Gastroesophageal sphincter (tissue), 3 donors: ENCODE measurements at regions not wholly inside any gene's neighbourhood (a gene's known extent, or its start where the extent isn't known, plus 50 kb on each side); places are given as distances from the start of the nearest gene placed in this dataset.

Source experiments
- CTCF ChIP-seq, 4 experiments: fragments of 200-600 bp in 2 of 4; fragments of 450-650 bp in 2 of 4; sonication (generic) in 1 of 4; IDR thresholded peaks; one replicate each; pipeline ENCODE4 v1.5.1; 2017 to 2019; ENCODE audit warnings: antibody characterized with exemption in 4 of 4, mild to moderate bottlenecking in 2 of 4, moderate library complexity in 2 of 4
- EP300 ChIP-seq: sonication (generic); formaldehyde crosslinking; IDR thresholded peaks from one replicate; pipeline ENCODE4 v1.6.1; 2017; ENCODE audit warnings: antibody characterized with exemption, mild to moderate bottlenecking
- POLR2A ChIP-seq, 2 donors: fragments of 450-650 bp; IDR thresholded peaks; one replicate each; pipeline ENCODE4 v1.6.1; 2017; ENCODE audit warnings: antibody characterized with exemption in 2 of 2, mild to moderate bottlenecking in 2 of 2, moderate library complexity in 1 of 2
- POLR2AphosphoS5 ChIP-seq: sonication (generic); formaldehyde crosslinking; IDR thresholded peaks from one replicate; pipeline ENCODE4 v1.6.1; 2017; ENCODE audit warnings: antibody characterized with exemption

- TF ChIP-seq CTCF (IDR thresholded peaks at IDR 0.05), result no peak
- no peak for TF ChIP-seq POLR2A (IDR thresholded peaks at IDR 0.05)
- no peak for TF ChIP-seq EP300
- TF ChIP-seq POLR2AphosphoS5, result peak; percentile 63
Observed at GRCh38 chr10:3426190-3426845, 253.7 kb upstream of the PITRM1 start.
